Activated CD4-positive, alpha-beta memory T cell treated with anti-CD3 and anti-CD28 coated beads, Interleukin-2, amount 10 ng/mL, durations not matched to agents 7 days and 5 days (primary cell): ENCODE measurements at regions not wholly inside any gene's neighbourhood (a gene's known extent, or its start where the extent isn't known, plus 50 kb on each side); places are given as distances from the start of the nearest gene placed in this dataset.
"Not testable (repeated sequence)": the region's sequence is repeated elsewhere in the genome, so short reads cannot be mapped to it uniquely, and the experiment has no call there.

Source experiments
- CTCF ChIA-PET: fragments of 350-600 bp; sonication (Branson Sonifier 250); formaldehyde crosslinking; loops from one replicate; lab custom pipeline; 2021; ENCODE audit warnings: antibody characterized with exemption, inconsistent platforms; lab: Charles Lee
- POLR2A ChIA-PET: fragments of 350-600 bp; sonication (Branson Sonifier 250); formaldehyde crosslinking; loops from one replicate; lab custom pipeline; 2021; ENCODE audit warnings: antibody characterized with exemption; lab: Charles Lee
- DNase-seq: peaks from one replicate; pipeline ENCODE4 v3.0.0-alpha.2; 2020
- H3K27ac Mint-ChIP-seq: one replicate; pipeline ENCODE4 v1.8.0; 2021; ENCODE audit warnings: mild to moderate bottlenecking, mixed read lengths
- H3K27me3 Mint-ChIP-seq: one replicate; pipeline ENCODE4 v1.8.0; 2021; ENCODE audit warnings: mixed read lengths
- H3K36me3 Mint-ChIP-seq: one replicate; pipeline ENCODE4 v1.8.0; 2021; ENCODE audit warnings: low read depth, mixed read lengths
- H3K4me1 Mint-ChIP-seq: one replicate; pipeline ENCODE4 v1.8.0; 2021; ENCODE audit warnings: mixed read lengths
- H3K4me3 Mint-ChIP-seq: one replicate; pipeline ENCODE4 v1.8.0; 2021; ENCODE audit warnings: mild to moderate bottlenecking, mixed read lengths
- H3K9me3 Mint-ChIP-seq: one replicate; pipeline ENCODE4 v1.8.0; 2021; ENCODE audit warnings: mixed read lengths

DNA sequence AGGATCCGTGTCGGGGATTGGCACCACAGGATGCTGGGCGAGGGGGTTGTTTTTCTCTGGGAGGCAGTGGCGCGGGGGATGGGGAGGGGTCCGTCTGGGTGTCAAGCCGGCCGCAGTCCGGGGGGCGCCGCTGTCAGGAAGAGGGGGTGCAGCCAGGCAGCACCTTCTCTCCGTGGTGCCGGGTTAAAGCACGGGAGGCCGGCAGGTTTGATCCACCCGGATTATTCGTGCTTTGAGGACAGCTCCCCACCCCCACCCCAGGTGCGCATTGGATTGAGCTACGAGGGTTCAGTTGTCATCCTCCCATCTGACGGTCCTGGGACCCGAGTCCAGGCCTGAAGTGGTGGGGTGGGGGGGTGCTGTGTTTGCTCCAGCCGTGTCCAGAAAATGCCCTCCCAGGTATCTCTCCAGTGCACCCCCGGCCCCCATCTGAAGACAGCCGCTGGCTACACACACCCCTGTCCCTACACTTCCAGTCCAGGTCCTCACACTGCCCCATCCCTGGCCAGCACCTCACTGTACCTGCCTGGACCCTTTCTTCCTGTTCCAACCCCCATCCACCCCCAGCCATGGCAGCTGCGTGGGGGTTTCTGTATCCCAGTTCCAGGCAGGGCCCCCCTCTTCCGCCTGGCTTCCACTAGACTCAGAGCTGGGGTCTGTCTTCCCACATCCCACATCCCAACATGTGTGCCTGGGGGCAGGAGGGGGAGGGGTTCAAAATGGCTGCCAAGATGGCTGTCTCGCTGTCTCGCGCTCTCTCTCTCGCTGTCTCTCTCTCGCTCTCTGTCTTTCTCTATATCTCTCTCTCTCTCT, 114.0 kb downstream of the CRLF3 start:
- H3K36me3 Mint-ChIP-seq, POLR2A ChIA-PET, DNase-seq, H3K27ac Mint-ChIP-seq, CTCF ChIA-PET, H3K9me3 Mint-ChIP-seq: not testable (repeated sequence)
- Mint-ChIP-seq H3K4me1 (peaks cover 35% of the 10 kb centered on the region), H3K4me3 (peak overlapping the region; percentile 68), H3K27me3 (peaks cover 52% of the 10 kb centered on the region)

DNA sequence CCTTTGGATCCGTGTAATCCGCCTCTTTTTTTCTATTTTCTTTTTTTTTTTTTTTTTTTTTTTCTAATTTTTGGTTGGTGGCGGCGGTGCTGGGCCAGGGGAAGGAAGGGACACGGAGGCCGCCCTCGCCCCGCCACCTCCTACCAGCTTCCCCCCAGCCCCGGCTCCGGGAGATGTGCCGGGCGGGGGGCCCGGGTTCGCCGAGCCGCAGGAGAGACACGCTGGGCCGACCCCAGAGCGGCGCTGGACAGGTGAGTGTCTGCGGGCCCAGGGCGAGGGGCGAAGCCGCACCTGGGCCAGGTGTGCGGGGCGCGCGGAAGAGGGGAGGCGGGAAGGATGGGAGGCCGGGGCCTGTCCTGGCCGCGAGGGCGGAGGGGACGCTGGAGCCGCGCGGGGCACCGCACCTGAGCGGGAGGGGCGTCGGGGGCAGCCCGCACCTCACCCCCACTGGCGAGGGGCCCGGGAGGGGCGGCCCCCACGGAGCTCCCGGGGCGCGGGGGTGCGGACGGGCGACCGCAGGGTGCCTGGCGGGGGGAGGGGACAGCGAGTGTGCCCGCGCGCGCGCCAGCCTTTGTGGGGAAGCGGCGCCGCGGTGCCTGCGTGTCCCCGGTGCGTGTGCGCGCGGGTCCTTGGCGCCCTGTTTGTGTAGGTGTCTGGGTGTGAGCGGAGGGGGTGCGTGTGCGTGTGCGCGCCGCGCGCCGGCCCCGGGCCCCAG, 114.8 kb downstream of the CRLF3 start:
- H3K36me3 Mint-ChIP-seq, H3K27ac Mint-ChIP-seq, CTCF ChIA-PET, H3K9me3 Mint-ChIP-seq, POLR2A ChIA-PET: not testable (repeated sequence)
- H3K4me1 Mint-ChIP-seq: peaks cover 30% of the 10 kb centered on the region
- H3K4me3 Mint-ChIP-seq: peak overlapping the region; percentile 68
- DNase-seq: peak; percentile 24
- H3K27me3 Mint-ChIP-seq: peaks cover 57% of the 10 kb centered on the region

DNA sequence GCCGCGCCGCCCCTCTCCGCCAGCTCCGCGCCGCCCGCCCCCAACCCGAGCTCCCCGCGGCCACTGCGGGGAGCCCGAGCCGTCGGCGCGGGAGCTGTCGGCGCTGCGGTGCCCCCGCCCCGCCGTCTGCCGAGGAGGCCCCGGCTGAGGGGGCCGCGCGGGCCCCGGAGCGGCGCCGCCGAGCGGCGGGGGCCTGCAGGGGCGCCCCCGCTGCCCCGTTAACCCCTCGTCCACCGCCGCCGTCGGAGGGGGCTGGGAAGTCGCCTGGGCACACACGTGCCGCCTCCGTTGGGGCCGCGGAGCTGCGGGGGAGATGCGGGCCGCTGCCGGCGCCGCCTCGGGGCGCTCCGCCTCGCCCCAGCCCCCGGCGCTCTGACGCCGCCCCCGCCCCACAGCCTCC, 115.4 kb downstream of the CRLF3 start:
- DNase-seq, H3K4me3 Mint-ChIP-seq, H3K9me3 Mint-ChIP-seq, H3K27ac Mint-ChIP-seq, CTCF ChIA-PET, H3K36me3 Mint-ChIP-seq: not testable (repeated sequence)
- POLR2A ChIA-PET: interaction anchor here (0.6 kb wide), 1 partner anchor 115 kb away, joined by 3 read pairs; no protein-coding TSS in a partner anchor
- Mint-ChIP-seq H3K27me3 (peaks cover 60% of the 10 kb centered on the region), H3K4me1 (peaks cover 30% of the 10 kb centered on the region)

DNA sequence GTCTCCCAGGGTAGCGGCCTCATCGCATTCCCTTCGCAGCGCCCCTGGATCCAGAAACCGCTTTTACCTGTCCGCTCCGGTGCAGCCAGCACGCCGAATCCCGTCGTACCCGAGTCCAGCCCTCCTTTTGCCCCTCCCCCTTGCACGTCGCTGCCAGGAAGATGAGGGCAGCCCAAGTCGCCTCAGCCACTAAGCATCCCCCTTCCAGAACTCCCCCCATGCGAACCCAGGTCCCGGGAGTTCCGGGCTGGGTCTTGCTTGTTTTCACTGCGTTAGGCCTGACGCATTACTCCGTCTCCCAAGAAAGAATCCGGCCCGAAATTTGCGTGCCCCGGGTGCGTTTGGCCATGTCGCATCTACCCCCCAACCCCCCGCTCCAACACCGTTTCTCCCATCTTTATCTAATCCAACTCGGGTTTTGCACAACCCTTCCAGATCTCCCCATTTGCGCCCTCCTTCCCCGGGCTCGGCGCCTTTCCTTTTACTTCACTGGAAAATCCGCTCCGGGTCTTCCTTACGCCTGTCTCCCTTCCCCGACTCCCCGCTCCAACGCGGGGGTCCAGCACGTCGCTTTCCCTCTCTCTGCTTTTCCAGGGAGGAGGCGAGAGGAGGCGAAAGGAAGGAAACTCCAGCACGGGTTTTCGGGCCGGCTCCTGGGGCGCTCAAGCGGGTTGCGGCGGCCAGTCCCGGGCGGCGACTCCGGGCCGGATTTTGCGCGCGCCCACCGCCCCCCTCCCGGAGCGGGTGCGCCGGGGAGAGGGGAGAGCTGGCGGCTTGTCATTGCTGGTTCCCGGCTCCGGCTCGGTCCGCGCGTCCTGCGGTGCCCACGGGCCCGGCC, 116.0 kb downstream of the CRLF3 start:
- Mint-ChIP-seq H3K4me1 (peaks cover 30% of the 10 kb centered on the region), H3K27me3 (peaks cover 60% of the 10 kb centered on the region), H3K4me3 (peak overlapping the region; percentile 85), H3K27ac (peak overlapping the region; percentile 19)
- peak; percentile 66 for DNase-seq
- H3K9me3 Mint-ChIP-seq, H3K36me3 Mint-ChIP-seq, CTCF ChIA-PET: not testable (repeated sequence)
- POLR2A ChIA-PET: interaction anchor here (0.6 kb wide), 1 partner anchor 116 kb away, joined by 3 read pairs; no protein-coding TSS in a partner anchor

DNA sequence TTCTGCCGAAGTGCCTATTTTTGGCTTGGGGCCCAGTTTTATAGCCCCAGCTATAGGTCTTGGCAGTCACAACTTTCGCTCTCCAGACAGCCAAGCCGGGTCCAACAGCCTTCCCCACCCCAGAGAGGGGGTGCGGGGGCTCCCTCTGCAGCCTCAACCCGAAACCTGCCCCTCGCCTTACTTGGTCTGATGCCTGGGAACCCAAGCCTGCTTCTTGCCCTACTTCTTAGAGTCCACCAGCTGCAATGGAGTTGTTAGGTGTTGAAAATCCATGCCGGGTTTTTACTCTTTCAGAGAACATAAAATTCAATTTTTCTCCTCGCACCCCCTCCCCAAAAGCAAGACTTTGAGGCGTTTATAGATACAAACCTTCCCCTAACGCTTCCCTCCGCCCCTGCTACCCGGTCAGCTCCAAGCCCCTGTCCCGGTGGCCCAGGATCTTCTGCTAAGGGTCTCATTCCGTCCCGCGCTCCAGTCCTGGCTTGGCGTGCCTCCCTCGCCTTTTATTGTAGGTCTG, 116.7 kb downstream of the CRLF3 start:
- Mint-ChIP-seq H3K27ac (peak overlapping the region; percentile 3), H3K27me3 (peaks cover 60% of the 10 kb centered on the region), H3K4me3 (peak overlapping the region; percentile 85), H3K4me1 (peaks cover 30% of the 10 kb centered on the region)
- H3K36me3 Mint-ChIP-seq, POLR2A ChIA-PET, H3K9me3 Mint-ChIP-seq, DNase-seq, CTCF ChIA-PET: not testable (repeated sequence)

DNA sequence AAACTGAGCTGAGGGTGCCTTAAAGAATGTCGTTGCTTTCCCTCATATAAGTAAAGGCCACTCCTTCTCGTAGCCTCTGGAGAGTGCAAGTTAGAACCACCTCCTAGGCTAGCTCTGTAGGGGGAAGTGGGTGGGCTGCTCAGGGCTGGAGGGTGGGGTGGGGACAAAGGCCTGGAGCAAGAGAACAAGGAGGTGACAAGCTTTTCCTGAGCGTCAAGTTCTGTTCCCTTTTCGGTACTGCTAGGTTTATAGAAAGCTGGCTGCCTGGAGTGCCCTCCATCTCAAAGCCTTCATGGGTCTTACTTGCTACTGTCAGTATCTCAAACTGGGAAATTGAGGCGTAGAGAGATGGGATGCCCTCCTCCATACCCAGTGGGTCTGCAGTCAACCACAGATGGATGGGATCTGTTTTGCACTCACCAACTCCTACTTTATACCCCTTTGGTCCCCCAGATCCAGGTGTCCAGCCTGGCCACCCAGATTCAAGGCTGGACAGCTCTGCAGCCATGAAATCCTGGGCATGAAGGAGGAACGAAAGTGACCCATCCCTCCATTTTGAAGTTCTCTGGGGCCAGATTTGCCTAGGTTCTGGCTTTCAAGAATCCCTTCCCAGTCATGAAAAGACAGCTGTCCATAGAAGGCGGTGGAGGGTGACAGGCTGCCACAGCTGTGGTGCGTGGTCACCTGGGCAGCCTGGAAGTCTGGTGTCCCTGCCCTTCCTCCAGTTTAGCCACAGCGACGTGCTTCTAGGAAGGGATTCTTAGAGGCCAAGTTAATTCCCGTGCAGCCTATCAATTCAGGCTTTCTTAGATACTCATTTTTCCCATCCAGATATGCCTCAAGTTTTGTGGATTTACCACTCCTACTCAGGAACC, 117.8 kb downstream of the CRLF3 start:
- H3K27ac Mint-ChIP-seq, H3K36me3 Mint-ChIP-seq, H3K4me3 Mint-ChIP-seq, POLR2A ChIA-PET, H3K9me3 Mint-ChIP-seq, CTCF ChIA-PET, DNase-seq: not testable (repeated sequence)
- Mint-ChIP-seq H3K27me3 (peaks cover 59% of the 10 kb centered on the region), H3K4me1 (peaks cover 30% of the 10 kb centered on the region)

DNA sequence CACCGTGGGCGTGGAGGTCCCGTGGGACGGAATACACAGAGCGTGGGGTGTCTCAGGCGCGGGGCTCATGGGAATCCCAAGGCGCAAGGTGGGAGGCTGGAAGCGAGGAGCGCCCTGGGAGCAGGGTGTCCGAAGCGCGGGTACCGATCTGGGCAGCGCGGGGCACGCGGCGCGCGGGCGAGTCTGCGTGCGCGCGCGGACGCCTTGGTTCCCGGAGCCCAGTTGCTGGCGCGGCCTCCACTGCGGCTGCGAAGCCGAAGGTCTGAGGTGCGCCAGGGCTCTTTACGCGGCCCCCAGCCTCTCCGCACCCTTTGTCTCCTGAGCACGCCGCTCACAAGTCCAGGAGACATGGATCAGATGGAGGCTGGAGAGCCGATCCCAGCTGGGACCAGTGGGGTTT, 118.5 kb downstream of the CRLF3 start:
- POLR2A ChIA-PET, DNase-seq, H3K27ac Mint-ChIP-seq, H3K9me3 Mint-ChIP-seq, H3K36me3 Mint-ChIP-seq, H3K4me3 Mint-ChIP-seq: not testable (repeated sequence)
- CTCF ChIA-PET: interaction anchor here (0.6 kb wide), 1 partner anchor 322 kb away, joined by 3 read pairs; no protein-coding TSS in a partner anchor
- peaks cover 59% of the 10 kb centered on the region for H3K27me3 Mint-ChIP-seq
- peaks cover 30% of the 10 kb centered on the region for H3K4me1 Mint-ChIP-seq

DNA sequence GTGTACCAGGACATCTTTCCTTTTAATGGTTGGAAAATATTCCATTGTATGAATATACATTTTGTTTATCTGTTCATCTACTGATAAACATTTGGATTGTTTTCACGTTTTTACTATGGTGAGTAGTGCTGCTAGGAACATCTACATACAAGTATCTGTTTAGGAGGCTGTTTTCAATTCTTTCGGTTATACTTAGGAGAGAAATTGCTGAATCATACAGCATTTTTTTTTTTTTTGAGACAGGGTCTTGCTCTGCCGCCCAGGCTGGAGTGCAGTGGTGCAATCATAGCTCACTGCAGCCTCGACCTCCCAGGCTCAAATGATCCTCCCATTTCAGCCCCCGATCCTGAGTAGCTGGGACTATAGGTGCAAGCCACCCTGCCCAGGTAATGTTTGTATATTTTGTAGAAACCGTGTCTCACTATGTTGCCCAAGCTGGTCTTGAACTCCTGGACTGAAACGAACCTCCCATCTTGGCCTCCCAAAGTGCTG, 122.9 kb downstream of the CRLF3 start:
- DNase-seq: no peak
- Mint-ChIP-seq H3K4me3 (no peak overlapping the region), H3K4me1 (peaks cover 11% of the 10 kb centered on the region), H3K27ac (no peak overlapping the region), H3K27me3 (peaks cover 38% of the 10 kb centered on the region), H3K36me3 (no peaks in the 10 kb centered on the region), H3K9me3 (no peaks in the 10 kb centered on the region)
- ChIA-PET POLR2A (no interaction called here), CTCF (no interaction called here)

DNA sequence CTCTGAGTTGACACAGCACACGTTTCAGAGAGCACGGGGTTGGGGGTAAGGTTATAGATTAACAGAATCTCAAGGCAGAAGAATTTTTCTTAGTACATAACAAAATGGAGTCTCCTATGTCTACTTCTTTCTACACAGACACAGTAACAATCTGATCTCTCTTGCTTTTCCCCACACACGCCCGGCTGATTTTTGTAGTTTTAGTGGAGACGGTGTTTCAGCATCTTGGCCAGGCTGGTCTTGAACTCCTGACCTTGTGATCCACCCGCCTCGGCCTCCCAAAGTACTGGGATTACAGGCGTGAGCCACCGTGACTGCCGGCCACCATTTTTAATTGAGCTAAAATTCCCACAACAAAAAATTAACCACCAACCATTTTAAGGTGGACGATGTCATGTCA, 123.7 kb downstream of the CRLF3 start:
- H3K4me1 Mint-ChIP-seq, H3K4me3 Mint-ChIP-seq, CTCF ChIA-PET, DNase-seq, H3K36me3 Mint-ChIP-seq, H3K27ac Mint-ChIP-seq, POLR2A ChIA-PET, H3K9me3 Mint-ChIP-seq: not testable (repeated sequence)
- H3K27me3 Mint-ChIP-seq: peaks cover 31% of the 10 kb centered on the region

DNA sequence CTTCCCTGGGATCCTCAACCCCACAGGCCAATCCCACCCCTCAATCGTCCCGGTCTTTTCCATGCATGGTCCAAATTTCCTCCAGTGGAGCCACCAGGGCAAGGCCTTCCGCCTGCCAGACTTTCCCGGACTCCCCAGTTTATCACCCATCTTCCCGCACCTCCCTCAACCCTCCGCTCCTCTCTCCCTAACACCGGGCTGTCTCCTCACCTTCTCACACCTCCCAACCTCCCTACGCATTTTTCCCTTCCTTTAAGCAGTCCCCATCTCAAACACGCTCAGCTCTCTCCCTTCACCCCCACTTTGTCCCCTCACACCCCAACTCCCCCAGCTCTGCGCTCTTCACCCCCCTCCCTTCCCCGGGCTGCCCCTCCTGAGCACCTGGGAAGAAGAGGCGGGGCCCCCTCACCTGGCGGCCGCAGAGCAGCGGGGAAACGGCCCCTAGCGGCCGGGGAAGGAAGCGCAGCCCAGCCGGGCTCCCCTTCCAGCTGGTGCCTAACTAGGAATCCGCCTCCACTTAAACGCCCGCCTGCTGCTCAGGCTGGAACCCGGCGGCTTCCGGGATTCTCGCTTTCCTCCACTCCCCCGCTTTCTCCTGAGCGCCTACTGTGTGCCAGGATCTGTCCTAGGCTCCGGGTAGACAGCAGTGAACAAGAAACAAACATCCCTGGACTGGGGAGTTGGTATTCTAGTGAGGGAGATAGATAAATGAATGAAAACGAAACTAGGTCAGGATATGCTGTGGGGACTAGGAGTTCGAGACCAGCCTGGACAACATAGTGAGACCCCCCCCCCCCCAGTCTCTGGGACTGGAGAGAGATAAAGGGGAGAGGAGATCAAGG, 126.7 kb downstream of the CRLF3 start:
- H3K27ac Mint-ChIP-seq, POLR2A ChIA-PET, H3K36me3 Mint-ChIP-seq, H3K9me3 Mint-ChIP-seq: not testable (repeated sequence)
- DNase-seq: peak; percentile 72
- peaks cover 11% of the 10 kb centered on the region for H3K4me1 Mint-ChIP-seq
- CTCF ChIA-PET: interaction anchor here (0.6 to 1.5 kb wide), 4 partner anchors 9 to 221 kb away, joined by 3 to 7 read pairs (median 4); no protein-coding TSS in a partner anchor
- peaks cover 24% of the 10 kb centered on the region for H3K27me3 Mint-ChIP-seq
- peak overlapping the region; percentile 78 for H3K4me3 Mint-ChIP-seq

DNA sequence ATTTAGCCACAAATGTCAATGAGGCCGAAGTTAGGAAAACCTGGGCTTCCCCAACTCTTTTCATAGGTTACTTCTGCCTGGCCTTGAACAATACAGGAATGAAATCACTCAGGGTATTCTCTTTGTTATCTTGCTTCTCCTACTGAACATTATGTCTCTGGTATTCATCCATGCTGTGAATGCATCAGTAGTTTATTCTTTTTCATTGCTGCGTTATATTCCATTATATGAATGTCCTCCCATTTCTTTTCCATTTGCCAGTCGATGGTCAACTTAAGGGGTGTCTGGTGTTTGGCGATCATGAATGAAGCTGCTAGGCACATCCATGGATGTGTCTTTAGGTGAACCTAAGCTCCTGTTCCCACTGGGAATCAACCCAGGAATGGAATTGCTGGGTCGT, 128.3 kb downstream of the CRLF3 start:
- CTCF ChIA-PET: no interaction called here
- no peak overlapping the region for H3K4me3 Mint-ChIP-seq
- no peak overlapping the region for H3K27ac Mint-ChIP-seq
- no peaks in the 10 kb centered on the region for H3K36me3 Mint-ChIP-seq
- peaks cover 11% of the 10 kb centered on the region for H3K4me1 Mint-ChIP-seq
- peaks cover 18% of the 10 kb centered on the region for H3K27me3 Mint-ChIP-seq
- H3K9me3 Mint-ChIP-seq: no peaks in the 10 kb centered on the region
- POLR2A ChIA-PET: no interaction called here
- no peak for DNase-seq
